ENCODE measurements at regions not wholly inside any gene's neighbourhood (a gene's known extent, or its start where the extent isn't known, plus 50 kb on each side); places are given as distances from the start of the nearest gene placed in this dataset.
"Not testable (repeated sequence)": the region's sequence is repeated elsewhere in the genome, so short reads cannot be mapped to it uniquely, and the experiment has no call there.

GRCh38 chr3:74905478-74905877 is 291.0 kb upstream of the CNTN3 start:
- H3K4me3 ChIP-seq (ENCODE audit: low read depth, low read length) = no peak overlapping the region
- no peak overlapping the region for H3K14ac ChIP-seq (ENCODE audit: low read length)
- H3K18ac ChIP-seq (ENCODE audit: low read length) = no peak overlapping the region
- H3K9me3 ChIP-seq (ENCODE audit: insufficient read depth, low read depth, low read length) = no peaks in the 10 kb centered on the region
- H3K27me3 ChIP-seq (ENCODE audit: insufficient read depth, low read length) = no peaks in the 10 kb centered on the region
- H2AK5ac ChIP-seq (ENCODE audit: low read length) = no peak overlapping the region
- no peak overlapping the region for H2BK5ac ChIP-seq (ENCODE audit: low read depth, low read length, poor library complexity)
- no peak overlapping the region for H3K4ac ChIP-seq (ENCODE audit: low read depth, low read length)
- H4K12ac ChIP-seq (ENCODE audit: low read depth, low read length) = no peak overlapping the region
- H2BK120ac ChIP-seq (ENCODE audit: insufficient read depth, low read length, poor library complexity) = no peak overlapping the region
- H4K91ac ChIP-seq (ENCODE audit: low read depth, low read length) = no peak overlapping the region
- H2AFZ ChIP-seq (ENCODE audit: insufficient read depth, low read length, poor library complexity) = no peak overlapping the region
- no peak overlapping the region for H3K23ac ChIP-seq (ENCODE audit: low read length)
- WGBS (ENCODE audit: extremely low coverage, insufficient coverage, insufficient read length) = no CpG with 5 or more reads among the region's 1 CpG
- H4K8ac ChIP-seq (ENCODE audit: low read depth, low read length) = no peak overlapping the region
- no peaks in the 10 kb centered on the region for H3K79me2 ChIP-seq (ENCODE audit: control insufficient read depth, insufficient read depth, low read length, poor library complexity)
- no peaks in the 10 kb centered on the region for H3K36me3 ChIP-seq (ENCODE audit: control insufficient read depth in 1 of 2, insufficient read depth in 2 of 2, low read length in 2 of 2)
- no peak overlapping the region for H3K27ac ChIP-seq (ENCODE audit: low read depth, low read length)
- no peak overlapping the region for H2BK12ac ChIP-seq (ENCODE audit: low read length)
- H3K4me2 ChIP-seq (ENCODE audit: low read length) = no peak overlapping the region
- no peak overlapping the region for H3K9ac ChIP-seq (ENCODE audit: low read length)
- DNase-seq = peak; percentile 4 to 55
- no peaks in the 10 kb centered on the region for H3K4me1 ChIP-seq (ENCODE audit: control insufficient read depth in 1 of 2, insufficient read depth in 2 of 2, low read length in 2 of 2)
- H3K79me1 ChIP-seq (ENCODE audit: low read length) = no peaks in the 10 kb centered on the region

- Histone ChIP-seq H3K4me2 (ENCODE audit: low read length) (no peak overlapping the region), H3K27me3 (ENCODE audit: insufficient read depth, low read length) (no peaks in the 10 kb centered on the region), H3K18ac (ENCODE audit: low read length) (no peak overlapping the region), H3K4me1 (ENCODE audit: control insufficient read depth in 1 of 2, insufficient read depth in 2 of 2, low read length in 2 of 2) (no peaks in the 10 kb centered on the region), H3K4ac (ENCODE audit: low read depth, low read length) (no peak overlapping the region), H2AFZ (ENCODE audit: insufficient read depth, low read length, poor library complexity) (no peak overlapping the region), H2BK5ac (ENCODE audit: low read depth, low read length, poor library complexity) (no peak overlapping the region), H3K4me3 (ENCODE audit: low read depth, low read length) (no peak overlapping the region), H2AK5ac (ENCODE audit: low read length) (no peak overlapping the region), H3K14ac (ENCODE audit: low read length) (no peak overlapping the region), H3K79me1 (ENCODE audit: low read length) (no peaks in the 10 kb centered on the region), H3K9me3 (ENCODE audit: insufficient read depth, low read depth, low read length) (no peaks in the 10 kb centered on the region), H2BK120ac (ENCODE audit: insufficient read depth, low read length, poor library complexity) (no peak overlapping the region), H2BK12ac (ENCODE audit: low read length) (no peak overlapping the region), H3K27ac (ENCODE audit: low read depth, low read length) (no peak overlapping the region), H3K9ac (ENCODE audit: low read length) (no peak overlapping the region), H3K79me2 (ENCODE audit: control insufficient read depth, insufficient read depth, low read length, poor library complexity) (no peaks in the 10 kb centered on the region), H4K8ac (ENCODE audit: low read depth, low read length) (no peak overlapping the region), H3K36me3 (ENCODE audit: control insufficient read depth in 1 of 2, insufficient read depth in 2 of 2, low read length in 2 of 2) (no peaks in the 10 kb centered on the region), H4K91ac (ENCODE audit: low read depth, low read length) (no peak overlapping the region), H3K23ac (ENCODE audit: low read length) (no peak overlapping the region), H4K12ac (ENCODE audit: low read depth, low read length) (no peak overlapping the region)
- WGBS (ENCODE audit: extremely low coverage, insufficient coverage, insufficient read length) = no CpG with 5 or more reads among the region's 2 CpGs
- DNase-seq = peak; percentile 67 to 90
Observed at GRCh38 chr3:74904646-74905045, 290.2 kb upstream of the CNTN3 start.

- DNase-seq; H3K79me2 ChIP-seq (ENCODE audit: control insufficient read depth, insufficient read depth, low read length, poor library complexity): not testable (repeated sequence)
- WGBS (ENCODE audit: extremely low coverage, insufficient coverage, insufficient read length) = no CpG with 5 or more reads among the region's 45 CpGs
Observed at GRCh38 chr3:74899796-74900516, 285.5 kb upstream of the CNTN3 start.

GRCh38 chr3:74897006-74897405 is 282.5 kb upstream of the CNTN3 start:
- Histone ChIP-seq H3K4me1 (ENCODE audit: control insufficient read depth in 1 of 2, insufficient read depth in 2 of 2, low read length in 2 of 2) (no peaks in the 10 kb centered on the region), H3K4me2 (ENCODE audit: low read length) (no peak overlapping the region), H3K36me3 (ENCODE audit: control insufficient read depth in 1 of 2, insufficient read depth in 2 of 2, low read length in 2 of 2) (no peaks in the 10 kb centered on the region), H3K27ac (ENCODE audit: low read depth, low read length) (no peak overlapping the region), H3K18ac (ENCODE audit: low read length) (no peak overlapping the region), H4K8ac (ENCODE audit: low read depth, low read length) (no peak overlapping the region), H3K27me3 (ENCODE audit: insufficient read depth, low read length) (no peaks in the 10 kb centered on the region), H3K23ac (ENCODE audit: low read length) (no peak overlapping the region), H2BK5ac (ENCODE audit: low read depth, low read length, poor library complexity) (no peak overlapping the region), H4K91ac (ENCODE audit: low read depth, low read length) (no peak overlapping the region), H2BK120ac (ENCODE audit: insufficient read depth, low read length, poor library complexity) (no peak overlapping the region), H3K79me1 (ENCODE audit: low read length) (no peaks in the 10 kb centered on the region), H2AFZ (ENCODE audit: insufficient read depth, low read length, poor library complexity) (no peak overlapping the region), H3K9me3 (ENCODE audit: insufficient read depth, low read depth, low read length) (no peaks in the 10 kb centered on the region), H3K79me2 (ENCODE audit: control insufficient read depth, insufficient read depth, low read length, poor library complexity) (no peaks in the 10 kb centered on the region), H3K9ac (ENCODE audit: low read length) (no peak overlapping the region), H2AK5ac (ENCODE audit: low read length) (no peak overlapping the region), H3K14ac (ENCODE audit: low read length) (no peak overlapping the region), H4K12ac (ENCODE audit: low read depth, low read length) (no peak overlapping the region), H3K4ac (ENCODE audit: low read depth, low read length) (no peak overlapping the region), H3K4me3 (ENCODE audit: low read depth, low read length) (no peak overlapping the region), H2BK12ac (ENCODE audit: low read length) (no peak overlapping the region)
- no CpG with 5 or more reads among the region's 2 CpGs for WGBS (ENCODE audit: extremely low coverage, insufficient coverage, insufficient read length)
- DNase-seq = peak in 1 of 2 donors; percentile 26

More at GRCh38 chr3:74899796-74900516, 285.5 kb upstream of the CNTN3 start:
- H3K4me3 ChIP-seq (ENCODE audit: low read depth, low read length); H4K12ac ChIP-seq (ENCODE audit: low read depth, low read length); H2BK5ac ChIP-seq (ENCODE audit: low read depth, low read length, poor library complexity); H3K18ac ChIP-seq (ENCODE audit: low read length); H2BK12ac ChIP-seq (ENCODE audit: low read length); H4K8ac ChIP-seq (ENCODE audit: low read depth, low read length); H4K91ac ChIP-seq (ENCODE audit: low read depth, low read length); H3K14ac ChIP-seq (ENCODE audit: low read length); H3K4me2 ChIP-seq (ENCODE audit: low read length); H3K4me1 ChIP-seq (ENCODE audit: control insufficient read depth in 1 of 2, insufficient read depth in 2 of 2, low read length in 2 of 2); H2BK120ac ChIP-seq (ENCODE audit: insufficient read depth, low read length, poor library complexity); H3K27me3 ChIP-seq (ENCODE audit: insufficient read depth, low read length); H2AK5ac ChIP-seq (ENCODE audit: low read length); H3K9me3 ChIP-seq (ENCODE audit: insufficient read depth, low read depth, low read length); H3K4ac ChIP-seq (ENCODE audit: low read depth, low read length); H3K23ac ChIP-seq (ENCODE audit: low read length); H3K27ac ChIP-seq (ENCODE audit: low read depth, low read length); H2AFZ ChIP-seq (ENCODE audit: insufficient read depth, low read length, poor library complexity); H3K79me1 ChIP-seq (ENCODE audit: low read length); H3K36me3 ChIP-seq (ENCODE audit: control insufficient read depth in 1 of 2, insufficient read depth in 2 of 2, low read length in 2 of 2); H3K9ac ChIP-seq (ENCODE audit: low read length): not testable (repeated sequence)
